ENCODE measurements at regions not wholly inside any gene's neighbourhood (a gene's known extent, or its start where the extent isn't known, plus 50 kb on each side); places are given as distances from the start of the nearest gene placed in this dataset.

- TF ChIP-seq, protein P1, sequence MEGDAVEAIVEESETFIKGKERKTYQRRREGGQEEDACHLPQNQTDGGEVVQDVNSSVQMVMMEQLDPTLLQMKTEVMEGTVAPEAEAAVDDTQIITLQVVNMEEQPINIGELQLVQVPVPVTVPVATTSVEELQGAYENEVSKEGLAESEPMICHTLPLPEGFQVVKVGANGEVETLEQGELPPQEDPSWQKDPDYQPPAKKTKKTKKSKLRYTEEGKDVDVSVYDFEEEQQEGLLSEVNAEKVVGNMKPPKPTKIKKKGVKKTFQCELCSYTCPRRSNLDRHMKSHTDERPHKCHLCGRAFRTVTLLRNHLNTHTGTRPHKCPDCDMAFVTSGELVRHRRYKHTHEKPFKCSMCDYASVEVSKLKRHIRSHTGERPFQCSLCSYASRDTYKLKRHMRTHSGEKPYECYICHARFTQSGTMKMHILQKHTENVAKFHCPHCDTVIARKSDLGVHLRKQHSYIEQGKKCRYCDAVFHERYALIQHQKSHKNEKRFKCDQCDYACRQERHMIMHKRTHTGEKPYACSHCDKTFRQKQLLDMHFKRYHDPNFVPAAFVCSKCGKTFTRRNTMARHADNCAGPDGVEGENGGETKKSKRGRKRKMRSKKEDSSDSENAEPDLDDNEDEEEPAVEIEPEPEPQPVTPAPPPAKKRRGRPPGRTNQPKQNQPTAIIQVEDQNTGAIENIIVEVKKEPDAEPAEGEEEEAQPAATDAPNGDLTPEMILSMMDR (IDR thresholded peaks at IDR 0.05; ENCODE audit: poor library complexity) = no peak
- TF ChIP-seq EZH2 (IDR thresholded peaks at IDR 0.05; ENCODE audit: borderline replicate concordance) = no peak
These were observed 228.4 kb upstream of the COL8A1 start for GRCh38 chr3:99409961-99410360.
